ENCODE measurements at regions not wholly inside any gene's neighbourhood (a gene's known extent, or its start where the extent isn't known, plus 50 kb on each side); places are given as distances from the start of the nearest gene placed in this dataset.

GRCh38 chr12:30108666-30109065 lies 324.9 kb upstream of the TMTC1 start:
- TF ChIP-seq CTCF (conservative IDR thresholded peaks at IDR 0.05; ENCODE audit: low read depth, low read length) (no peak), EZH2 (IDR thresholded peaks at IDR 0.05; ENCODE audit: low read length, unreplicated experiment) (no peak)
